Neuron (in vitro differentiated cells): ENCODE measurements at regions not wholly inside any gene's neighbourhood (a gene's known extent, or its start where the extent isn't known, plus 50 kb on each side); places are given as distances from the start of the nearest gene placed in this dataset.
"Not testable (repeated sequence)": the region's sequence is repeated elsewhere in the genome, so short reads cannot be mapped to it uniquely, and the experiment has no call there.

Experiments used
- H2AFZ ChIP-seq: one replicate; pipeline ENCODE4 v1.6.1; 2013; ENCODE audit warnings: low read depth, mild to moderate bottlenecking, inconsistent platforms, low read length, moderate library complexity
- H3K27me3 ChIP-seq: one replicate; pipeline ENCODE4 v1.6.1; 2013; ENCODE audit warnings: low read length; ENCODE audit not compliant: insufficient read depth
- H3K36me3 ChIP-seq: one replicate; pipeline ENCODE4 v1.6.1; 2013; ENCODE audit warnings: low read length; ENCODE audit not compliant: insufficient read depth
- H3K4me1 ChIP-seq: one replicate; pipeline ENCODE4 v1.6.1; 2013; ENCODE audit warnings: low read length; ENCODE audit not compliant: insufficient read depth
- H3K4me3 ChIP-seq: 2 replicates; pipeline ENCODE4 v1.5.1; 2013; ENCODE audit warnings: mild to moderate bottlenecking, low read length, moderate library complexity
- H3K9me3 ChIP-seq: one replicate; pipeline ENCODE4 v1.6.1; 2013; ENCODE audit warnings: low read length

GRCh38 chr13:100957741-100958140 lies 283.1 kb upstream of the TMTC4 start:
- Histone ChIP-seq H3K36me3 (no peaks in the 10 kb centered on the region), H3K27me3 (no peaks in the 10 kb centered on the region), H2AFZ (no peak overlapping the region), H3K4me3 (no peak overlapping the region), H3K4me1 (peaks cover 14% of the 10 kb centered on the region), H3K9me3 (peaks cover 2% of the 10 kb centered on the region)

- Histone ChIP-seq H3K4me3 (no peak overlapping the region), H2AFZ (no peak overlapping the region), H3K9me3 (peaks cover 2% of the 10 kb centered on the region), H3K36me3 (no peaks in the 10 kb centered on the region), H3K27me3 (no peaks in the 10 kb centered on the region), H3K4me1 (peaks cover 5% of the 10 kb centered on the region)
Measured at GRCh38 chr13:100954430-100955305, 280.1 kb upstream of the TMTC4 start.

GRCh38 chr13:100951016-100951415 lies 276.4 kb upstream of the TMTC4 start:
- Histone ChIP-seq H2AFZ (no peak overlapping the region), H3K27me3 (no peaks in the 10 kb centered on the region), H3K36me3 (no peaks in the 10 kb centered on the region), H3K9me3 (peaks cover 4% of the 10 kb centered on the region), H3K4me1 (no peaks in the 10 kb centered on the region), H3K4me3 (no peak overlapping the region)

GRCh38 chr13:100948937-100949336 lies 274.3 kb upstream of the TMTC4 start:
- H3K9me3 ChIP-seq, H3K4me3 ChIP-seq, H2AFZ ChIP-seq, H3K4me1 ChIP-seq, H3K27me3 ChIP-seq, H3K36me3 ChIP-seq: not testable (repeated sequence)

- Histone ChIP-seq H3K27me3 (no peaks in the 10 kb centered on the region), H3K4me1 (peaks cover 9% of the 10 kb centered on the region), H3K4me3 (no peak overlapping the region), H2AFZ (no peak overlapping the region), H3K9me3 (peaks cover 2% of the 10 kb centered on the region), H3K36me3 (no peaks in the 10 kb centered on the region)
Measured at GRCh38 chr13:100946588-100946987, 272.0 kb upstream of the TMTC4 start.

- H2AFZ ChIP-seq: no peak overlapping the region
- H3K36me3 ChIP-seq: no peaks in the 10 kb centered on the region
- peaks cover 2% of the 10 kb centered on the region for H3K9me3 ChIP-seq
- H3K27me3 ChIP-seq: no peaks in the 10 kb centered on the region
- peaks cover 19% of the 10 kb centered on the region for H3K4me1 ChIP-seq
- H3K4me3 ChIP-seq: no peak overlapping the region
Measured at GRCh38 chr13:100944791-100945345, 270.3 kb upstream of the TMTC4 start.

GRCh38 chr13:100942742-100943141 lies 268.1 kb upstream of the TMTC4 start:
- Histone ChIP-seq H3K4me3 (no peak overlapping the region), H3K27me3 (no peaks in the 10 kb centered on the region), H3K9me3 (peaks cover 2% of the 10 kb centered on the region), H2AFZ (no peak overlapping the region), H3K36me3 (no peaks in the 10 kb centered on the region), H3K4me1 (peaks cover 19% of the 10 kb centered on the region)

DNA sequence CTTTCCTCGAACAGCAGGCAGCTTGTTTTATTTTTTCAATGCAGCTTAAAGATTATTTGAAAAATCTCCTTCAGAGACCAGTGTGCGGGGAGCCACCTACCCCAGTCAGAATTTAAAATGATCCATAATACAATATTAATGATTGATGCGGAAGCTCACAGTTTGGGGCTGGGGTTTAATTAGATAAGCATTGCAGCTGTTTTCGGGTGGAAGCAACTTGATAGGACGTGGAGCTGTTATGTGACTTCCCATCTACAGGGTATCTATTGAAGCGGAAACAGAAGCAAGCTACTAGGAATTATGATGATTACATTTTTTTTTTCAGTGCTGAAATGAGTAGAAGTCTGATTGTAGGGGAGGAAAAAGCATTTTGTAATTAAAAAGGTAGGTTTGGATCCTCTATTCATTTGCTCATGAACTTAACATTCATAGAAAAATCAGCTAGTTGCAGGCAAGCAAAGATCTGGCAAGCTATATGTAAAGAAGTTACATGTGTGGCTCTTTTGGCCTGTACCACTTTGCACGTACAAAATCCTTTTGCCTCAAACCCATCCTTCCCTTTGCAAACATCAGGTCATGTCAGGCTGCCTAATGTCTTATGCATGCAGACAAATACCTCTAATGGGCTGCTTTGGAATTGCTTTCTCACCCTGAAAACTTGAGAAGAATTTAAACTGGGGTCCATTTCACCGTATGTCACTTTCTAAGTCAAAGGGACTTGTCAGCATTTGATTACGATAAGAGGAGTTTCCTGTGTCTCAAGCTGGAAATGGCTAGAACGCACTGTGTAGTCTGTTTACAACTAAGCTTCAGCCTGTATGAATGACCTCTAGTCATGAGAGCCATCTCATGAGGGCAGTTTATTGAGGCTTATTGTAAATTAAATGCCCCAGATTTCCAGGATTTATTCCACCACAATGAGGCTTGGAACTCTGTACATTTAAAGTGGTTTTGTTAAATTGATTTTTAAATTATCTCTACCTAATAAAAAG lies 267.1 kb upstream of the TMTC4 start:
- H3K4me1 ChIP-seq: peaks cover 19% of the 10 kb centered on the region
- H3K4me3 ChIP-seq: no peak overlapping the region
- no peaks in the 10 kb centered on the region for H3K36me3 ChIP-seq
- H2AFZ ChIP-seq: no peak overlapping the region
- no peaks in the 10 kb centered on the region for H3K9me3 ChIP-seq
- no peaks in the 10 kb centered on the region for H3K27me3 ChIP-seq

DNA sequence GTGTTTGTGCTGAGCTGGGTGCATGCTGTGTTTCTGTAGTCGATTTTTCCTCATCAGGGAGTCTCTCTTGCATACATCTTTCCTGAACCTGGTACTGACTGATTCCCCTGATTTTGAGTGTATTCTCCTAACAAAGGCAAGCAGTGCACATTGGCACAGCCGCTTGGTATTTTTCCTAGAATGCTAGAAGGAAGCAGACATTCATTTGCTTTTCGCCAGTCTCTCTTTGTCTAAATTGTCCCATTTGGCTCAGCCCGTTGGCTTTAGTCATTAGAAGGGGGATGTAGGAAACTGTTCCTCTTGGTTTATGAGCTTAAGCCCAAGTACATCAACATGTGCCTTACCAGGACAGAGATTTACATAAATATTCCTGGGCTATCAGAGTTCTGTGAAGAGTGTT lies 266.1 kb upstream of the TMTC4 start:
- H3K4me3 ChIP-seq: no peak overlapping the region
- H3K4me1 ChIP-seq: peaks cover 19% of the 10 kb centered on the region
- no peak overlapping the region for H2AFZ ChIP-seq
- H3K36me3 ChIP-seq: no peaks in the 10 kb centered on the region
- H3K27me3 ChIP-seq: no peaks in the 10 kb centered on the region
- H3K9me3 ChIP-seq: no peaks in the 10 kb centered on the region

- no peaks in the 10 kb centered on the region for H3K36me3 ChIP-seq
- H2AFZ ChIP-seq: no peak overlapping the region
- H3K9me3 ChIP-seq: no peaks in the 10 kb centered on the region
- no peaks in the 10 kb centered on the region for H3K27me3 ChIP-seq
- H3K4me1 ChIP-seq: peaks cover 7% of the 10 kb centered on the region
- no peak overlapping the region for H3K4me3 ChIP-seq
Measured at GRCh38 chr13:100933841-100934240, 259.2 kb upstream of the TMTC4 start.

DNA sequence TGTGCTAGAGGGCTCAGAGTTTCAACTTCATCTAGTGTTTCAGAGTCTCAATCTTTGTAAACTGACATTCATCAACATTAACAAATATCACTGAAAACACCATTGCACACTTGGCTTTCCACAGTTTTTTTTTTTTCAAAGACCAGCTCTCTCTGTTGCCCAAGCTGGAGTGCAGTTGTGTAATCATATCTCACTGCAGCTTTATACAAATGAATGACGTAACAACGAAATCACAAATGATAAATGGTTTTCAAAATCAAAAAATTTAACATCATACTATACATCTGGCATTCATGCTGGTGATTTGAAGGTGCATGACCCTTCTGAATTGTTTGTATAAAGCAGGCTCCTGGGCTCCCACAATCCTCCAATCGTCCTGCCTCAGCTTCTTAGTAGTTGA lies 248.0 kb upstream of the TMTC4 start:
- Histone ChIP-seq H3K27me3 (no peaks in the 10 kb centered on the region), H3K36me3 (no peaks in the 10 kb centered on the region), H2AFZ (no peak overlapping the region), H3K4me1 (no peaks in the 10 kb centered on the region), H3K9me3 (no peaks in the 10 kb centered on the region), H3K4me3 (no peak overlapping the region)

DNA sequence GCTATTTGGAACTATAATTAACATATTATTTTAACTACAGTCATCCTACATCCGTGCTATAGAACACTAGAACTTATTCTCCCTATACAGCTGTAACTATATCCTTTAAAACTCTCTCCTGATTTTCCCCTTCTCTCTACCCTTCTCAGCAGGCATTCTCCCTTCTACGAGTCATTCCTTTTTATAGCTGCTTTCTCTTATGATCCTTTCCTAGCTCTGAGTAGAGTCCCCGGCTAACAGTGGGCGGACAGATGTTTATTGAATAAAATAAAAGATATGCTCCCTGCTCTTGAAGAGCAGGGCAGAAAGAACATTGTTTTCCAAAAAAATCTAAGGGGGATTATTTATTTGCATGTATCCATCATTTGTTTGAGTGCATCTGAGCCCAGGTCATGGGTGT lies 246.5 kb upstream of the TMTC4 start:
- no peak overlapping the region for H2AFZ ChIP-seq
- no peak overlapping the region for H3K4me3 ChIP-seq
- no peaks in the 10 kb centered on the region for H3K36me3 ChIP-seq
- no peaks in the 10 kb centered on the region for H3K4me1 ChIP-seq
- no peaks in the 10 kb centered on the region for H3K9me3 ChIP-seq
- H3K27me3 ChIP-seq: no peaks in the 10 kb centered on the region

DNA sequence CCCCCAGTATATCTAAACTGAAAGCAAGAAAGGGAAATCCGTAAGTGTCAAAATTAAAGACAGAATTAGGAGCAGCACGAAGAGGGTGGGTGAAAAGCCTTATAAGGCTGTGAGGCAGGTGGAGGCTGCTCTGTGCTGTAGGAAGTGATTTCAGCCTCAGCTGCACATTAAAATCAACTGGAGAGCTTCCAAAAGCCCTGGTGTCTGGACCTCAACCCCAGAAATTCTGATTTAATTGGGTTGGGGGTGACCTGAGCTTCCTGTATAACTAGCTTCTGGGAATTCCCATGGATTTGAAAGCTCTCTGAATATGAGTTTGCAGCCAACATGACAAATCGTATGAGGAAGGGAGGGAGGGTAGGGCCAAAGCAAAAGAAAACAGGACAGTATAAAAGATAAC lies 242.4 kb upstream of the TMTC4 start:
- no peaks in the 10 kb centered on the region for H3K4me1 ChIP-seq
- no peaks in the 10 kb centered on the region for H3K27me3 ChIP-seq
- H3K4me3 ChIP-seq: no peak overlapping the region
- H3K36me3 ChIP-seq: no peaks in the 10 kb centered on the region
- H2AFZ ChIP-seq: no peak overlapping the region
- H3K9me3 ChIP-seq: no peaks in the 10 kb centered on the region
